Astrocyte of the spinal cord (primary cell): ENCODE measurements at regions not wholly inside any gene's neighbourhood (a gene's known extent, or its start where the extent isn't known, plus 50 kb on each side); places are given as distances from the start of the nearest gene placed in this dataset.

Experiments used
- DNase-seq: peaks from one replicate; pipeline ENCODE4 v3.0.0; 2011; ENCODE audit warnings: low read depth, low spot score
- H3K4me3 ChIP-seq: 2 replicates; pipeline ENCODE4 v1.5.1; 2011; ENCODE audit warnings: low read depth, mild to moderate bottlenecking, low read length, moderate library complexity
- in situ Hi-C: cut with HindIII; loops from 2 replicates; pipeline ENCODE4 v1.10.0; 2017; ENCODE audit warnings: low sequenced_read_pairs
- TF ChIP-seq, protein P1 (sequence below): IDR thresholded peaks from 2 replicates; pipeline ENCODE4 v1.5.1; 2012; ENCODE audit warnings: low read depth, mild to moderate bottlenecking, low read length, inconsistent platforms

GRCh38 chr11:103714246-103714645 is 322.2 kb upstream of the DDI1 start:
- no peak for DNase-seq
- no peak overlapping the region for H3K4me3 ChIP-seq
- in situ Hi-C loops, result no loop called here
- TF ChIP-seq, protein P1, sequence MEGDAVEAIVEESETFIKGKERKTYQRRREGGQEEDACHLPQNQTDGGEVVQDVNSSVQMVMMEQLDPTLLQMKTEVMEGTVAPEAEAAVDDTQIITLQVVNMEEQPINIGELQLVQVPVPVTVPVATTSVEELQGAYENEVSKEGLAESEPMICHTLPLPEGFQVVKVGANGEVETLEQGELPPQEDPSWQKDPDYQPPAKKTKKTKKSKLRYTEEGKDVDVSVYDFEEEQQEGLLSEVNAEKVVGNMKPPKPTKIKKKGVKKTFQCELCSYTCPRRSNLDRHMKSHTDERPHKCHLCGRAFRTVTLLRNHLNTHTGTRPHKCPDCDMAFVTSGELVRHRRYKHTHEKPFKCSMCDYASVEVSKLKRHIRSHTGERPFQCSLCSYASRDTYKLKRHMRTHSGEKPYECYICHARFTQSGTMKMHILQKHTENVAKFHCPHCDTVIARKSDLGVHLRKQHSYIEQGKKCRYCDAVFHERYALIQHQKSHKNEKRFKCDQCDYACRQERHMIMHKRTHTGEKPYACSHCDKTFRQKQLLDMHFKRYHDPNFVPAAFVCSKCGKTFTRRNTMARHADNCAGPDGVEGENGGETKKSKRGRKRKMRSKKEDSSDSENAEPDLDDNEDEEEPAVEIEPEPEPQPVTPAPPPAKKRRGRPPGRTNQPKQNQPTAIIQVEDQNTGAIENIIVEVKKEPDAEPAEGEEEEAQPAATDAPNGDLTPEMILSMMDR, result no peak

DNA sequence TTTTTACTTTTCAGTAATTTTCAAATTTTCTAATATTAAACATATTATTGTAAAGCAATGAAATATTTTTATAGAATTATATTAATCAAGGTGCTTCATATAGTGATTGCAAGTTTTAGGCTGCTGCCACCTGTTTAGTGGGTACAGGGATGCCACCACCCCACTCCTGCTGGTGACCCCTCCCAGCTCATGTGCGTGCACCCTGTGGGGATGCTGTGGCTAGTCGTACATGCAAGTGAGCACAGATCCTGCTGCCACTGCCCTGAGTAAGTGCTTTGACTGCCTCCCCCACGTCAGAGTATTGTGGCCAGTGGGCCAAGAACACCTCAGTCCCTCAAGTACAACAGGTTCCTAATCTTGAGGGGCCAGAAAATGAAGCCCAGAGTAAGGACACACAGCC is 320.1 kb upstream of the DDI1 start:
- in situ Hi-C loops, result no loop called here
- TF ChIP-seq, protein P1, result no peak
- H3K4me3 ChIP-seq, result no peak overlapping the region
- no peak for DNase-seq

DNA sequence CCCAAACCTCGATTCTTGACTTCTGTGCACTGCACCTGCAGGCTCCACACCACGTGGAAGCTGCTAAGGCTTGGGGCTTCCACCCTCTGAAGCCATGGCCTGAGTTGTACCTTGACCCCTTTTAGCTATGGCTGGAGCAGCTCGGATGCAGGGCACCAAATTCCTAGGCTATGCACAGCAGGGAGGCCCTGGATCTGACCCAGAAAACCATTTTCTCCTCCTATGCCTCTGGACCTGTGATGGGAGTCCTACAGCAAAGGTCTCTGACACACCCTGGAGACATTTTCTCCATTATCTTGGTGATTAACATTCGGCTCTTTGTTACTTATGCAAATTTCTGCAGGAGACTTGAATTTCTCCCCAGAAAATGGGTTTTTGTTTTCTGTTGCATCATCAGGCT is 309.2 kb upstream of the DDI1 start:
- TF ChIP-seq, protein P1, result no peak
- DNase-seq, result no peak
- H3K4me3 ChIP-seq, result no peak overlapping the region
- in situ Hi-C loops, result no loop called here

DNA sequence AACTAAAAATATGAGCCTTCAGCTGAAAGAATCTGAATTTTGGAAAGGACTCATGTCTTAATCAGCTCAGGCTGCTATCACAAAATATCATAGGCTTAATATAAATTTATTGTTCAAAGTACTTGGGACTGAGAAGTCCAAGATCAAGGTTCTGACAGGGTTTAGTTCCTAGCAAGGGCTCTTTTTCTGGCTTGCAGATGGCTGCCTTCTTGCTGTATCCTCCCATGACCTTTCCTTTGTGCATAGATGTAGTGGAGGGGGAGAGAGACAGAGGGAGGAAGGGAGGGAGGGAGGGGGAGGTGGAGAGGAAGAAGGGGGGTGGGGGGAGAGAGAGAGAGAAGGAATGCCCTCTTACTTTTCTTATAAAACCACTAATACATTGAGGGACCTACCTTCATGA is 306.8 kb upstream of the DDI1 start:
- no peak overlapping the region for H3K4me3 ChIP-seq
- in situ Hi-C loops, result no loop called here
- peak; percentile 4 for DNase-seq
- TF ChIP-seq, protein P1, result no peak

DNA sequence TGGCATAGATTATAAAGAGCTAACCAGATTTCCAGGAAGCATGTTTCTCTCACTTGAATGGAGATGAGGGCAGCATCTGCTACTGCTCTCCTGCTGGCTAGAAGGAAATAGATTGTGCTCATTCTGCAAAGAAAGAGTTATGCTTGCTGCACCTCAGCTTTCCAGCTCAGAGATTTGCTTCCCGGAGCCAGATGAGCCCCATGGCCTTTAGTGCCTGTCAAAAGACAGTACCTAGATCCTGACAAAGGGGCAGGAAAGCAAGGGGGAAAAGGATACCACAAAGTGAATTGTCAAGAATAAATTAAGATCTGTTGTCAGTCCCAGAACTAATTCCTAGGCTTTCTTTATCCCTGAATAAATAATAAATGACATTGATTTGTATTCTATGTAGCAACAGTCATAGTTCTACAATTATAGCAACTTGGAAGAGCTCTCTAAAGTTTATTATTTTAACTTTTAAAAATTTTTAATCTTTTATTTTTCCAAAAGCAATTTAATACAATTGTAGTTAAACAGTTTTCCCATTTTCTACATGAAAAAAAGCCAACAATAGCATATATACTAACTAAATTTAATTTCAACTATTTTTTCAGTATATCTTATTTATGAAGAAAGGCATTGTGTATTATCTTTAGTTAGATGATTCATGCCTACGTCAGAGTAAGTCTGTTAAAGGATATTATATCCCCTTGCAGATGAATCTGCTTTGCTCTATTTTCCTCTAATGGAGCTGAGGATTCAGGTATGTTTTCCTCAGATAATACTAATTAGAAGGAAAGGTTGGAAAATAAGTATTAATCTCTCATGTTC is 306.1 kb upstream of the DDI1 start:
- peak; percentile 41 for DNase-seq
- TF ChIP-seq, protein P1, result no peak
- no peak overlapping the region for H3K4me3 ChIP-seq
- in situ Hi-C loops, result no loop called here

DNA sequence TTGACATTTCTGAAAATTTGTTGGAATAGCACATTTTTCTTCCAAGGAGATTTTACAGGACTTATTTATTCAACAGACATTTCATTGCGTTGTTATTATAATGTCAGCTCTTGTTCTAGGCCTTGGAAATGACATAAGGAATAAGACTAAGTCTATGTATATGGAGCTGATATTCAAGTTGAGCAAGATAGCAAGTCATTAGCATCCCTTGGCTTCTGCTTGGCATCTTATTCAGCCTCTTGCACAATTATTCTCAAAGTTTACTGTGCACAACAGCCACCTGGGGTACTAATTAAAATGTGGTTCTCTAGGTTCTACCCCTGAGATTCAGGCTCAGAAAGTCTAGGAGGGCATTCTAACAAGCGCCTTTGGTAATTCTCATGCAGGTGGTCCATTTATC is 304.8 kb upstream of the DDI1 start:
- H3K4me3 ChIP-seq, result no peak overlapping the region
- DNase-seq, result no peak
- in situ Hi-C loops, result no loop called here
- TF ChIP-seq, protein P1, result no peak

DNA sequence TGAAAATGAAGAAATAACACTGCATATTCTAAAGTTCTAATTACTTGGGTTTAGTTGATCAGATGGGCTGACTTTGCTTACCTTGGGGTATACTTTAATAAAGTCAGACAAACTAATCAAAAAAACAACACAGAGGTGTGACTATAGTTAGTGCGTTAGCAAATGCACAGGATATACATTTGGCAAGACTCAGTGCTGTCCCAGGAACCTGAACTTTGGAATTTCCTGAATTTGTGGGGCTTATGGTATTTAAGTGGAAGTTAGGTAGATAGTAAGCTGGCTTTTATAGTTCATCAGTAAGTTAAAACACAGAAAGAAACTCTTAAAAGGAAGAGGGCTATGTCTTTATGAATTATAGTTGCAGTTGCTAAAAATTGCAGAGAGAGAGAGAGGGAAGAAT is 302.6 kb upstream of the DDI1 start:
- no peak for DNase-seq
- no peak overlapping the region for H3K4me3 ChIP-seq
- in situ Hi-C loops, result no loop called here
- TF ChIP-seq, protein P1, result no peak
